IPS-NIHi11 (cell line): ENCODE measurements at regions not wholly inside any gene's neighbourhood (a gene's known extent, or its start where the extent isn't known, plus 50 kb on each side); places are given as distances from the start of the nearest gene placed in this dataset.

ENCODE experiments used
- DNase-seq: peaks from one replicate; pipeline ENCODE4 v3.0.0; 2012; ENCODE audit warnings: mixed read lengths, low spot score

- no peak for DNase-seq
Measured at GRCh38 chr19:32241306-32241705, 104.1 kb upstream of the ZNF507 start.

- DNase-seq: no peak
Measured at GRCh38 chr19:32241932-32242710, 103.3 kb upstream of the ZNF507 start.

- no peak for DNase-seq
Measured at GRCh38 chr19:32246006-32246405, 99.4 kb upstream of the ZNF507 start.

GRCh38 chr19:32251634-32252332 is 93.6 kb upstream of the ZNF507 start:
- DNase-seq: no peak

GRCh38 chr19:32252333-32252669 is 93.1 kb upstream of the ZNF507 start:
- DNase-seq: no peak

- DNase-seq: no peak
Measured at GRCh38 chr19:32253683-32254508, 91.5 kb upstream of the ZNF507 start.

- DNase-seq: no peak
Measured at GRCh38 chr19:32254509-32254890, 90.9 kb upstream of the ZNF507 start.

- DNase-seq: no peak
Measured at GRCh38 chr19:32255536-32256295, 89.7 kb upstream of the ZNF507 start.

- no peak for DNase-seq
Measured at GRCh38 chr19:32256341-32256975, 89.0 kb upstream of the ZNF507 start.

- DNase-seq: no peak
Measured at GRCh38 chr19:32257326-32258073, 87.9 kb upstream of the ZNF507 start.

- DNase-seq: no peak
Measured at GRCh38 chr19:32258167-32258566, 87.2 kb upstream of the ZNF507 start.

- no peak for DNase-seq
Measured at GRCh38 chr19:32264568-32264967, 80.8 kb upstream of the ZNF507 start.

- DNase-seq: no peak
Measured at GRCh38 chr19:32265995-32266394, 79.4 kb upstream of the ZNF507 start.

GRCh38 chr19:32266460-32266859 is 79.0 kb upstream of the ZNF507 start:
- DNase-seq: no peak

- no peak for DNase-seq
Measured at GRCh38 chr19:32268381-32268780, 77.0 kb upstream of the ZNF507 start.

GRCh38 chr19:32269831-32270230 is 75.6 kb upstream of the ZNF507 start:
- no peak for DNase-seq

GRCh38 chr19:32273483-32273882 is 71.9 kb upstream of the ZNF507 start:
- no peak for DNase-seq

GRCh38 chr19:32287086-32287485 is 58.3 kb upstream of the ZNF507 start:
- DNase-seq: no peak

- DNase-seq: peak; percentile 62
Measured at GRCh38 chr19:32287811-32288227, 57.6 kb upstream of the ZNF507 start.

- no peak for DNase-seq
Measured at GRCh38 chr19:32289566-32290210, 55.7 kb upstream of the ZNF507 start.
